ENCODE measurements at regions not wholly inside any gene's neighbourhood (a gene's known extent, or its start where the extent isn't known, plus 50 kb on each side); places are given as distances from the start of the nearest gene placed in this dataset.
"Not testable (repeated sequence)": the region's sequence is repeated elsewhere in the genome, so short reads cannot be mapped to it uniquely, and the experiment has no call there.

- DNase-seq (ENCODE audit: low spot score in 2 of 2) = no peak
- no peaks in the 10 kb centered on the region for H3K9me3 ChIP-seq
- no peak overlapping the region for H3K27ac ChIP-seq
- TF ChIP-seq EP300 (IDR thresholded peaks at IDR 0.05) = no peak
- TF ChIP-seq POLR2A (IDR thresholded peaks at IDR 0.05) = no peak
- TF ChIP-seq POLR2AphosphoS5 (IDR thresholded peaks at IDR 0.05) = no peak
- TF ChIP-seq CTCF (IDR thresholded peaks at IDR 0.05) = no peak
- no peak overlapping the region for H3K4me3 ChIP-seq
- peaks cover 64% of the 10 kb centered on the region for H3K36me3 ChIP-seq
- WGBS = 94% methylated on average over 2 of the region's 2 CpGs
- no peaks in the 10 kb centered on the region for H3K27me3 ChIP-seq
- H3K4me1 ChIP-seq = no peaks in the 10 kb centered on the region
Measured at GRCh38 chr12:100083308-100083707, 59.4 kb downstream of the BLTP3B start.

- peaks cover 59% of the 10 kb centered on the region for H3K36me3 ChIP-seq
- not testable (repeated sequence) for H3K27ac ChIP-seq; H3K4me3 ChIP-seq; DNase-seq (ENCODE audit: low spot score in 2 of 2); H3K9me3 ChIP-seq; H3K27me3 ChIP-seq; H3K4me1 ChIP-seq
- WGBS = 92% methylated on average over 3 of the region's 3 CpGs
Measured at GRCh38 chr12:100078777-100079176, 63.9 kb downstream of the BLTP3B start.

GRCh38 chr12:100077367-100077766 lies 65.3 kb downstream of the BLTP3B start:
- DNase-seq (ENCODE audit: low spot score in 2 of 2) = no peak
- H3K27ac ChIP-seq = no peak overlapping the region
- peaks cover 47% of the 10 kb centered on the region for H3K36me3 ChIP-seq
- TF ChIP-seq POLR2AphosphoS5 (IDR thresholded peaks at IDR 0.05) = no peak
- no peak for TF ChIP-seq CTCF (IDR thresholded peaks at IDR 0.05)
- TF ChIP-seq POLR2A (IDR thresholded peaks at IDR 0.05) = no peak
- TF ChIP-seq EP300 (IDR thresholded peaks at IDR 0.05) = no peak
- no peaks in the 10 kb centered on the region for H3K4me1 ChIP-seq
- 77% methylated on average over 3 of the region's 3 CpGs for WGBS
- no peak overlapping the region for H3K4me3 ChIP-seq
- no peaks in the 10 kb centered on the region for H3K27me3 ChIP-seq
- no peaks in the 10 kb centered on the region for H3K9me3 ChIP-seq

DNA sequence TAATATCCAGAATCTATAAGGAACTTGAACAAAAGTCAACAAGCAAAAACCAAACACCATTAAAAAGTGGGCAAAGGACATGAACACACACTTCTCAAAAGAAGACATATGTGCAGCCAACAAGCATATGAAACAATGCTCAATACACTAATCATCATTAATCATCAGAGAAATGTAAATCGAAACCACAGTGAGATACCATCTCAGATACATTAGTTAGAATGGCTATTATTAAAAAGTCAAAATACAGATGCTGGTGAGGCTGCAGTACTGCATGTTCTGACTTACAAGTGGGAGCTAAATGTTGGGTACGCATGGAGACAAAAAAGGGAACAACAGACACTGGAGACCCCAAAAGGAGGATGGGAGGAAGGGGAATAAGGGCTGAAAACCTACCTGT lies 67.1 kb downstream of the BLTP3B start:
- whole genome bisulfite sequencing = 95% methylated on average over 2 of the region's 2 CpGs
- no peak for TF ChIP-seq CTCF (IDR thresholded peaks at IDR 0.05)

GRCh38 chr12:100069795-100070194 lies 72.9 kb downstream of the BLTP3B start:
- Histone ChIP-seq H3K27ac (no peak overlapping the region), H3K27me3 (no peaks in the 10 kb centered on the region), H3K4me3 (no peak overlapping the region), H3K4me1 (no peaks in the 10 kb centered on the region), H3K36me3 (peaks cover 35% of the 10 kb centered on the region), H3K9me3 (no peaks in the 10 kb centered on the region)
- no peak for DNase-seq (ENCODE audit: low spot score in 2 of 2)
- WGBS = 95% methylated on average over 1 of the region's 1 CpG
- TF ChIP-seq POLR2AphosphoS5 (IDR thresholded peaks at IDR 0.05) = no peak
- no peak for TF ChIP-seq EP300 (IDR thresholded peaks at IDR 0.05)
- no peak for TF ChIP-seq POLR2A (IDR thresholded peaks at IDR 0.05)
- no peak for TF ChIP-seq CTCF (IDR thresholded peaks at IDR 0.05)

More for the DNA sequence above, 67.1 kb downstream of the BLTP3B start:
- no peaks in the 10 kb centered on the region for H3K4me1 ChIP-seq
- H3K9me3 ChIP-seq = no peaks in the 10 kb centered on the region
- no peak for DNase-seq (ENCODE audit: low spot score in 2 of 2)
- no peak overlapping the region for H3K27ac ChIP-seq
- peaks cover 38% of the 10 kb centered on the region for H3K36me3 ChIP-seq
- H3K4me3 ChIP-seq = no peak overlapping the region
- H3K27me3 ChIP-seq = no peaks in the 10 kb centered on the region

DNA sequence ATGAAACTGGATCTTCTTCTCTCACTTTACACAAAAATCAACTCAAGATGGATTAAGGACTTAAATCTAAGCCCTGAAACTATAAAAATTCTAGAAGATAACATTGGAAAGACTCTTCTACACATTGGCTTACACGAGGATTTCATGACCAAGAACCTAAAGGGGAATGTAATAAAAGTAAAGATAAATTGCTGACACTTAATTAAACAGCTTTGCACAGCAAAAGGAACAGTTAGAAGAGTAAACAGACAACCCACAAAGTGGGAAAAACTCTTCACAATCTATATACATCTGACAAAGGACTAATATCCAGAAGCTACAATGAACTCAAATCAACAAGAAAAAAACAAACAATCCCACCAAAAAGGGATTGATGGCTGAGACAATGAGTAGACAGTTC lies 74.4 kb downstream of the BLTP3B start:
- Histone ChIP-seq H3K27me3 (no peaks in the 10 kb centered on the region), H3K4me3 (no peak overlapping the region), H3K4me1 (no peaks in the 10 kb centered on the region), H3K36me3 (peaks cover 37% of the 10 kb centered on the region), H3K27ac (no peak overlapping the region), H3K9me3 (no peaks in the 10 kb centered on the region)
- DNase-seq (ENCODE audit: low spot score in 2 of 2) = no peak
- 93% methylated on average over 1 of the region's 1 CpG for WGBS
- no peak for TF ChIP-seq POLR2A (IDR thresholded peaks at IDR 0.05)
- TF ChIP-seq EP300 (IDR thresholded peaks at IDR 0.05) = no peak
- TF ChIP-seq CTCF (IDR thresholded peaks at IDR 0.05) = no peak
- no peak for TF ChIP-seq POLR2AphosphoS5 (IDR thresholded peaks at IDR 0.05)
